GM06990 (cell line): ENCODE measurements at regions not wholly inside any gene's neighbourhood (a gene's known extent, or its start where the extent isn't known, plus 50 kb on each side); places are given as distances from the start of the nearest gene placed in this dataset.

Source experiments
- DNase-seq: peaks from one replicate; pipeline ENCODE4 v3.0.0-alpha.2; 2011; ENCODE audit not compliant: insufficient read length; ENCODE audit errors: extremely low read depth
- H3K27me3 ChIP-seq: replicated peaks from 2 replicates; pipeline ENCODE4 v1.6.0; 2011; ENCODE audit warnings: low read length; ENCODE audit not compliant: control insufficient read depth, insufficient read depth
- H3K36me3 ChIP-seq: 2 replicates; pipeline ENCODE4 v1.5.1; 2011; ENCODE audit warnings: low read length; ENCODE audit not compliant: control insufficient read depth, insufficient read depth
- H3K4me3 ChIP-seq: replicated peaks from 2 replicates; pipeline ENCODE4 v1.5.1; 2011; ENCODE audit warnings: low read depth, mild to moderate bottlenecking, control low read depth, low read length
- CTCF ChIP-seq: IDR thresholded peaks from 2 replicates; pipeline ENCODE4 v1.5.1; 2011; ENCODE audit warnings: low read length, control low read depth, mild to moderate bottlenecking, inconsistent platforms; ENCODE audit not compliant: insufficient read depth, poor library complexity, severe bottlenecking

- no peak for DNase-seq
- no peak overlapping the region for H3K4me3 ChIP-seq
- no peaks in the 10 kb centered on the region for H3K36me3 ChIP-seq
- H3K27me3 ChIP-seq: no peaks in the 10 kb centered on the region; the same call in none of the 2 replicates
- TF ChIP-seq CTCF: no peak
Measured at GRCh38 chr2:196510246-196510645, 129.3 kb upstream of the CCDC150 start.

GRCh38 chr2:196511258-196512168 is 128.0 kb upstream of the CCDC150 start:
- no peak for TF ChIP-seq CTCF
- Histone ChIP-seq H3K36me3 (no peaks in the 10 kb centered on the region), H3K27me3 (no peaks in the 10 kb centered on the region; the same call in none of the 2 replicates), H3K4me3 (no peak overlapping the region)
- no peak for DNase-seq

GRCh38 chr2:196513796-196514526 is 125.6 kb upstream of the CCDC150 start:
- Histone ChIP-seq H3K27me3 (no peaks in the 10 kb centered on the region; the same call in none of the 2 replicates), H3K36me3 (no peaks in the 10 kb centered on the region), H3K4me3 (no peak overlapping the region)
- TF ChIP-seq CTCF: no peak
- DNase-seq: no peak

DNA sequence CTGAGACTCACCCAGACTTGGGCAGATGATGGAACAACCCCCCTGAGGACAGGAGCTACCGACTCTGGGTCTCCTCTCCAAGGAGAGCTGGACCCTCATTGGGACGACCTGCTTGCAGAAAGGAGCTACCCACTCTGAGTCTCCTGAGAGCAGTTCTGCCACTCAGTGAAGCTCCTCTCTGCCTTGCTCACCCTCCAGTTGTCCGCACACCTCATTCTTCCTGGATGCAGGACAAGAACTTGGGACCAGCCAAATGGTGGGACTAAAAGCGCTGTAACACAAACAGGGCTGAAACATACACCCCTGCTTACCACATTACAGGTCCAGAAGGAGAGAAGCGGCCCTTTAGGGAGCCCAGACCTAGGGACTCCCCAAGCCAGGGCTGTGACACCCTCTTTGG is 124.9 kb upstream of the CCDC150 start:
- Histone ChIP-seq H3K36me3 (no peaks in the 10 kb centered on the region), H3K27me3 (no peaks in the 10 kb centered on the region; the same call in none of the 2 replicates), H3K4me3 (no peak overlapping the region)
- no peak for TF ChIP-seq CTCF
- DNase-seq: no peak

GRCh38 chr2:196515051-196515450 is 124.5 kb upstream of the CCDC150 start:
- Histone ChIP-seq H3K27me3 (no peaks in the 10 kb centered on the region; the same call in 1 of the 2 replicates), H3K4me3 (no peak overlapping the region), H3K36me3 (no peaks in the 10 kb centered on the region)
- no peak for DNase-seq
- TF ChIP-seq CTCF: no peak
